GM18870 (cell line): ENCODE measurements at regions not wholly inside any gene's neighbourhood (a gene's known extent, or its start where the extent isn't known, plus 50 kb on each side); places are given as distances from the start of the nearest gene placed in this dataset.

ENCODE experiments used
- ATAC-seq: cut with Tn5 transposase; IDR thresholded peaks from one replicate; pipeline ENCODE4 v1.9.1; 2021; ENCODE audit warnings: moderate library complexity; ENCODE audit not compliant: unreplicated experiment

- no peak for ATAC-seq
Observed at GRCh38 chr2:163541943-163542342, 193.9 kb downstream of the FIGN start.

DNA sequence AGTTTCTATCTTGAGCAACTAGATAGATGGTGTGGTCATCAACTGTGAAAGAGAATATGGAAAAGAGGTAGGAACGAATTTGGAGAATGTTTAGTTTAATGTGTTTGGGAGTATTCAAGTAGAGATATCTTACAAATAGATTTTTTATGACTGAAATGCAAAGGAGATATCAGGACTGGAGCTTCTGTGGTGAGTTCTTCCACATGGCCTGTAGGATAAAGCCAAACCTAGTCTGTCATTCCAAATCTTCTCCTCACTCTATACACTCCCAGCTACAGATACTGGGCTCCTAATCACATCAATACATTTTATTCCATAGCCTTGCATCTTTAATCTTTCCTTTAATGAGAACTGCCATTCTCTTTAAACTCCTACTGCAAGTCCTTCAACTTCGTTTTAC, 194.3 kb downstream of the FIGN start:
- no peak for ATAC-seq

GRCh38 chr2:163528640-163529217, 207.1 kb downstream of the FIGN start:
- no peak for ATAC-seq

DNA sequence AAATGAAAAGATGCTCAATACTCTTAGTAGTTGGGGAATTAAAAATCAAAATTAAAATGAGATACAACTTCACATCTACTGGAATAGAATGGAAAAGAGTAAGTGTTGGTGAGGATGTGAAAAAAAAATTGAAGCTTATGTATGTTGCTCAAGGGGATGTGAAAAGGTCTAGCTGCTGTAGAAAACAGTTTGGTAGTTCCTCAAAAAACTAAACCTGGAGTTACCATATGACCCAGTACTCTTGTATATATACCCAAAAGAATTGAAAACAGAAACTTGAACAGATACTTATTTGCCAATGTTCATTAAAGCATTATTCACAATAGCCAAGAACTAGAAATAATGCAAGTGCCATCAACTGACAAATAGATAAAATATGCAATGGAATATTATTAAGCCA, 208.4 kb downstream of the FIGN start:
- ATAC-seq = no peak

DNA sequence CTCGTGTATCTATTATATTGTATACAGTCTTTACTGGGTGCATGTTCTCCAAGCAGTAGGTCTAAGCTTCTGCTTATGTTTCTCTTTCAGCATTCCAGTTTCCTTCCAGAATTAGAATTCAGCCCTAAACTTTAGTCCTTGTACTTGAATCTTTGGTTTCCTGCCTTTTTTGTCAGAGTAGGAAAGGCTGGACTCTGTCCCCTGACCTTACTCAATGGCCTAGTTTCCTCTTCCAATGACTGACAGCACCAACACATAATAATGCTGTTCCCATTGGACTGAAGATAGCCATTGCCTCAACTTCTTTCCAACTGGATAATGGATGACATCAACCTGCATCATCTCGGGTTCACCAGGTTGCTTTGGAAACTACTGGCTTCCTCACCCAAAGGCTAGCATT, 217.0 kb downstream of the FIGN start:
- ATAC-seq = no peak

GRCh38 chr2:163515836-163516235, 220.0 kb downstream of the FIGN start:
- ATAC-seq = no peak

GRCh38 chr2:163505281-163505680, 230.5 kb downstream of the FIGN start:
- ATAC-seq = no peak

DNA sequence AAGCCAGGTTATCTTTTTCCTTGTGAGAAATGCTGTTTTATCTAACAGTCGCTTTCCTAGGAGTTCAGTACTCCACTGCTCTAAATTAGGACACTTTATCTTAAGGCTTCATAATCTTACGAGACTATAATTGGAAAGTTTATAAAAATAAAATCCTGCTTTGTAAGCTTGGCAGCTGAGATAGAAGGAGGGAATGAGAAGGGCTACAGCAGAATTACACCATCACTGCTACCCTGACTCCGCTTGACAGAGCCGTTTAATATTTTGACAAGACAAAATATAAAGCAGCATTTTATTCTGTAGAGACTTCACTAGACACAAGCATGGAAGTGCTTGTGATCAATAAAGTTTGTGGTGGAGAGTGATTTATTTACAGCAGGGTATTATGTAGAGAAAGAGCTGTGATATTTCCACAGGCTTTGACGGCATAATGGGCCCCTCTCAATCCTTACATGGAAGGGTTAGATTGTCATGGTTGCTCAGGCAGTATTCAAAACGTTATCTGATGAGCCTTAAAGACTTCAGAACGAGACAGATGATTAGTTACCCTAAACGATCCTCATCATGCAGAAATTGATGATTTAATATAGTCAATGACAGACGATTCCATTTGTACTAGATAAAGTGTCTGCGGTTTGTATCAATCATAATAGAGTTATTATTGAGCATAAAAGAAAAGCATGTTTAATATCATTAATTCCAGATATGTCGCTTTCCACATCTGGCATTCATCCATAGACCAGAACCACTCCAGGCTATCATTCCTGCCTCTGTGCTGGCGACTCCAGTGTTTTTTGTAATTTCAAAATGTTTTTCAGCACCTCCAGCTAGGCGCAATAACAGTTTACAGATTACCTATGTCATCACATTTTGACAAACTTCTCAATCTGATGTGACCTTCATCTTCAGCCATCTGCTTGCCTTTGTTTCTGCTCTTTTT, 242.2 kb downstream of the FIGN start:
- no peak for ATAC-seq

DNA sequence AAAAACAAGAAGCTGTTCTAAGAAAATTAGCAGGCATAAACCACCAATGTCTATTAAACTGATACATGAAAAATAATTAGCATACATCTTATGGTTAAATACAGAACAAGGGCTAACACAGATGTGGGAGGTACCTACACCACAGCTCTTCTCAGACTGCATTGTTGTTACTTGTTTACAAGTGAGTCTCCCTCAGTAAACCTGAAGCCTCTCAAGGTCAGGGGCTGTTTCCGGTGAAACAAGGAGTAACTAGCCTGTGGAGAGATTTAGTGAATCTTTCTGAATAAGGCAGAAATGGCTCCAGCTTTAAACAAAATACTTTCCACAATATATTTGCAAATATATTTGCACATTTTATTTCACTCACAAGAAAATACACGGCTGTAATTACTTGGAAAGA, 244.0 kb downstream of the FIGN start:
- no peak for ATAC-seq

DNA sequence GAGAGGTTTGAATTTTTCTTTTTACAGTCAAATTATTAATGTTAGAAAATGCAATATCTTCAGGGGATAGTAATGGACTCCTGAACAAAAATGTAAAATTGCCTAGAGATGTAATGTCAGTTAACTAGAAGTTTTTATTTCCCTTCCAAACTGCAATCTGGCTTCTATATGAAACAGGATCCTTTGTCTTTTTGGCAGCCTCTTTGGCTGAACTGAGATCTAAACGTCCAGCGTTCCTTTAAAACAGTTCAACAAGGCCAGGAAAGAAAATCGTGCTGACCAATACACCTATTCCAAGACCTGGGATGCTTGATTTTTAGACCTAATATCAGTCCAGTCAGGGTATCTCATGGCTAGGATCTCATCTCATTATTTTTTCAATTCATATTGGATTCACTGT, 245.5 kb downstream of the FIGN start:
- no peak for ATAC-seq

GRCh38 chr2:163481515-163481914, 254.3 kb downstream of the FIGN start:
- ATAC-seq = no peak

- ATAC-seq = no peak
Observed at GRCh38 chr2:163479599-163479998, 256.2 kb downstream of the FIGN start.

DNA sequence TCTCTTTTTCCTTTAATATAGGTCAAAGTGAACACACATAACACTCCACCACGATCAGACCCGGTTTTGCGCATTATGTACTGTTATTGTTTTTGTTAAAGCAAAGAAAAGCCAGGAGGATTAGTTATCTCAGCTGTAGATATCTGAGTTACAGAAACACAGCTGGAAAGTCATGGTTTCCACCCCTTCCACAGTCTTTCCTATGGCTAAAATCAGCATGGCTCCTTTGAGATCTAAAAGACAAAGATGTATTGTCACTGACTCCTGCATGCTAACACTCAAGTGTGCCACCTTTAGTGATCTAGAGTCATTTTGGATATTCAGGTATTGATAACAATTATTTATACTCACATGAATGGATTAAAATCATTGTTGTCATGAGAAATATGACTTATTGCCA, 260.0 kb downstream of the FIGN start:
- ATAC-seq = no peak

- ATAC-seq = no peak
Observed at GRCh38 chr2:163474889-163475288, 260.9 kb downstream of the FIGN start.

DNA sequence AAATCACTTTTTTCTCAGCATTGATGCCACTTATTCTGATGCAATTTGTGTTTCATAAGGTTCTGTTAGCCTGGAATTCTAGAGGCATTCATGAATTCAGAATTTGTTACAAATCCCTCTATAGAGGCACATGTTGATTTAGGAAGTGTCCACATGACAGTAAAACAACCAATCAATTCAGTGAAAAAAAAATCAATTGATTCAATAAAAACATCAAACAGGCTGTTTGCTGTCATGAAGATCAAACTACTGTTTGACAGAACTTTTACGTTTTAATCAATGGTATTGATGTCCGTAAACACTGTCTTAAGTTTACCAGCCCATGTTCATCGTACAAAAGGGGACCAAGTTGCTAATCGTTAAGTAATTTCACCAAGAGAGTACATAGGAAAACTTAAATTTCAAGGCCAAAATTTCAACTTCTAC, 261.5 kb downstream of the FIGN start:
- no peak for ATAC-seq

GRCh38 chr2:163471947-163472346, 263.9 kb downstream of the FIGN start:
- no peak for ATAC-seq

DNA sequence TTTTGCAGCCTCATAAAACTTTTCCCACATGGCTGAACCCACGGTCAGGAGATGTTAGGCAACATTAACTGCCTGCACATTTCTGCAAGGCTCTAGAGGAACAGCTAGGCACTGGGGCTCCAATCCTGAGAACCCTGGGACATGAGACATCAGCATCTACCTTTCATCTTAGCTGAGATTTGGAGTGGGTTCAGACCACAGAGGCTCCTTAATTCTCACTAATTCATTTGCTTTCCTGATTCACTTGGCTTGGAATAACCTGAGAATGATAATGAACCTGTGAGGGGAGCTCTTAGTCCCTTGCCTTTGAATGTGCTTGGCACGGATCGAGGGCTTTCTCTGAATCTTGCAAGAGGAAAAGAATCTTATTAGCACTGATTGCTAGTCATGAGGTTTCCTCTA, 266.2 kb downstream of the FIGN start:
- no peak for ATAC-seq

- ATAC-seq = no peak
Observed at GRCh38 chr2:163467251-163467630, 268.6 kb downstream of the FIGN start.

- ATAC-seq = no peak
Observed at GRCh38 chr2:163466331-163467250, 269.2 kb downstream of the FIGN start.

DNA sequence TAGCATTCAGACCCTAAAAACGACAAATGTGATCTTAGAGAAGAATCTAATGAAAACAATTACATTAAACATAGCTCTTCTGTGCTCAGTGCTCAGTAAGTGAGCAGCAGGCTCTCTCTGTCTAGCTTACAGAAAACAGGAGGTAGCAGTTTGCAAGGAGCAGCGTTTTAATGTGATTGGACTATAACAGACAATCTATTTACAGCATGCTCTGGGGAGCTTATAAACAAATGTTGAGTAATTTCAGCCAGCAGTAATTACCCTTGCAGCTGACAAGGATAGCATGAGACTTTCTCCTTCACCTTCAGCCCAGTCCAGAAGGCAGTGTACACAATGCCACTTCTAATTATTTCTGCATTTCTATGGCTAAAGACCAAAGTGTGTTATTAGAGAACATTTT, 270.4 kb downstream of the FIGN start:
- ATAC-seq = no peak

GRCh38 chr2:163463411-163463810, 272.4 kb downstream of the FIGN start:
- ATAC-seq = no peak
